Kidney (tissue), 13 donors: ENCODE measurements at regions not wholly inside any gene's neighbourhood (a gene's known extent, or its start where the extent isn't known, plus 50 kb on each side); places are given as distances from the start of the nearest gene placed in this dataset.
"Not testable (repeated sequence)": the region's sequence is repeated elsewhere in the genome, so short reads cannot be mapped to it uniquely, and the experiment has no call there.

Source experiments
- DNase-seq, 5 donors: peaks; one replicate each; pipeline ENCODE4 v3.0.0-alpha.2; 2013 to 2020
- FAIRE-seq: peaks from 2 replicates; lab custom pipeline; 2012; peaks lifted over from hg19 to GRCh38; lab: Jason Lieb, UNC
- H3K27ac ChIP-seq, 2 donors: one replicate each; pipeline ENCODE4 v1.7.0; 2013; ENCODE audit warnings: low read depth in 2 of 2, low read length in 2 of 2, inconsistent platforms in 1 of 2
- H3K27me3 ChIP-seq: one replicate; pipeline ENCODE4 v1.7.1; 2013; ENCODE audit warnings: low read length, inconsistent platforms; ENCODE audit not compliant: control insufficient read depth, insufficient read depth
- H3K36me3 ChIP-seq, 3 donors: one replicate each; pipeline versions ENCODE4 v1.7.0 to v1.7.1; 2013; ENCODE audit warnings: low read length in 3 of 3, control low read depth in 1 of 3, inconsistent platforms in 1 of 3; ENCODE audit not compliant: insufficient read depth in 3 of 3, control insufficient read depth in 2 of 3
- H3K4me1 ChIP-seq, 3 donors: one replicate each; pipeline versions ENCODE4 v1.7.0 to v1.7.1; 2013; ENCODE audit warnings: low read length in 3 of 3, inconsistent platforms in 1 of 3, low read depth in 1 of 3; ENCODE audit not compliant: control insufficient read depth in 2 of 3, insufficient read depth in 2 of 3
- H3K4me3 ChIP-seq, 3 donors: one replicate each; pipeline versions ENCODE4 v1.7.0 to v1.8.1; 2013; ENCODE audit warnings: low read length in 3 of 3, control low read depth in 1 of 3, inconsistent platforms in 1 of 3
- H3K9ac ChIP-seq, 3 donors: one replicate each; pipeline versions ENCODE4 v1.7.0 to v1.7.1; 2013; ENCODE audit warnings: low read length in 3 of 3, control low read depth in 1 of 3, inconsistent platforms in 1 of 3
- H3K9me3 ChIP-seq, 3 donors: one replicate each; pipeline versions ENCODE4 v1.7.0 to v1.7.1; 2013; ENCODE audit warnings: low read length in 3 of 3, control low read depth in 1 of 3, inconsistent platforms in 1 of 3; ENCODE audit not compliant: control insufficient read depth in 2 of 3, insufficient read depth in 1 of 3
- intact Hi-C: fragments of 100-400 bp; cut with DNase I; formaldehyde crosslinking; loops from one replicate; pipeline ENCODE4 v1.11.1; 2022
- TF ChIP-seq, protein P1 (sequence below): IDR thresholded peaks from 3 replicates; pipeline ENCODE4 v1.5.1; 2012; ENCODE audit warnings: mild to moderate bottlenecking, moderate library complexity, borderline replicate concordance; ENCODE audit not compliant: insufficient read depth; ENCODE audit errors: extremely low read depth
- donor health status: control.
- donor health status: control.
- donor health status: control.
- donor health status: control.
- donor health status: control.
- donor health status: DM: yes; HTN: yes; CAD: no.
- donor health status: Normal renal cell carcinoma (clear cell type).

DNA sequence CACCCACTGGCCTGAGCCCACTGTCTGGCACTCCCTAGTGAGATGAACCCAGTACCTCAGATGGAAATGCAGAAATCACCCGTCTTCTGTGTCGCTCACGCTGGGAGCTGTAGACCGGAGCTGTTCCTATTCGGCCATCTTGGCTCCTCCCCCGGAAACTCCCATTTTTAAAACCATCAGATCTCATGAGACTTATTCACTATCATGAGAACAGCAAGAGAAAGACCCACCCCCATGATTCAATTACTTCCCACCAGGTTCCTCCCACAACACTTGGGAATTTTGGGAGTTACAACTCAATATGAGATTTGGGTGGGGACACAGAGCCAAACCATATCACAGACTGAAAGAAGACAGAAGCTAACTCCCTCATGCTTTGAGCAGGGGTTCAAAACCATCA is 134.5 kb downstream of the SLC39A8 start:
- H3K36me3 ChIP-seq, H3K27ac ChIP-seq, H3K4me3 ChIP-seq, H3K27me3 ChIP-seq, FAIRE-seq, DNase-seq, H3K9me3 ChIP-seq, H3K4me1 ChIP-seq, intact Hi-C loops, H3K9ac ChIP-seq: not testable (repeated sequence)

DNA sequence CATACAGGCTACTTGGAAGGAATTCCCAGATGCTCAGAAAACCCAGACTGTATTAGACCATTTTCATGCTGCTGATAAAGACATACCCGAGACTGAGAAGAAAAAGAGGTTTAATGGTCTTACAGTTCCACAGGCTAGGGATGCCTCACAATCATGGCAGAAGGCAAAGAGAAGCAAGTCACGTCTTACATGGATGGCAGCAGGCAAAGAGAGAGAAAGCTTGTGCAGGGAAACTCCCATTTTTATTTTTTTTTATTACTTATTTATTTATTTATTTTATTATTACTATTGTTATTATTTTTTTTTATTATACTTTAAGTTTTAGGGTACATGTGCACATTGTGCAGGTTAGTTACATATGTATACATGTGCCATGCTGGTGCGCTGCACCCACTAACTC is 140.6 kb downstream of the SLC39A8 start:
- DNase-seq, H3K27me3 ChIP-seq, H3K36me3 ChIP-seq, H3K9me3 ChIP-seq, intact Hi-C loops, H3K4me3 ChIP-seq, H3K4me1 ChIP-seq, H3K9ac ChIP-seq, H3K27ac ChIP-seq, FAIRE-seq: not testable (repeated sequence)

DNA sequence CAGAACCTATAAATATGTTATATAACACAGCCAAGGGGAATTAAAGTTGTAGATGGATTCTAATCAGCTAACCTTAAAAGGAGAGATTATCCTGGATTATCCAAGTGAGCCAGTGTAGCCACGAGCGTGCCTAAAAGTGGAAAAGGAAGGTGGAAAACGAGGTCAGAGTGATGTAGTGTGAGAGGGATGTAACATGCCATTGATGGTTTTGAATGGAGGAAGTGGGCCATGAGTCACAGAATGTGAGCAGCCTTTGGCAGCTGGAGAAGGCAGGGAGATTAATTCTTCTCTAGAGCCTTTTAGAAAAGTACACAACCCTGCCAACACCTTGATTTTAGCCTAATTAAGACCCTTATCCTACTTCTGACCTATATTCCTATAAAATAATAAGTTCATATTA is 149.1 kb downstream of the SLC39A8 start:
- no peak for DNase-seq
- TF ChIP-seq, protein P1, sequence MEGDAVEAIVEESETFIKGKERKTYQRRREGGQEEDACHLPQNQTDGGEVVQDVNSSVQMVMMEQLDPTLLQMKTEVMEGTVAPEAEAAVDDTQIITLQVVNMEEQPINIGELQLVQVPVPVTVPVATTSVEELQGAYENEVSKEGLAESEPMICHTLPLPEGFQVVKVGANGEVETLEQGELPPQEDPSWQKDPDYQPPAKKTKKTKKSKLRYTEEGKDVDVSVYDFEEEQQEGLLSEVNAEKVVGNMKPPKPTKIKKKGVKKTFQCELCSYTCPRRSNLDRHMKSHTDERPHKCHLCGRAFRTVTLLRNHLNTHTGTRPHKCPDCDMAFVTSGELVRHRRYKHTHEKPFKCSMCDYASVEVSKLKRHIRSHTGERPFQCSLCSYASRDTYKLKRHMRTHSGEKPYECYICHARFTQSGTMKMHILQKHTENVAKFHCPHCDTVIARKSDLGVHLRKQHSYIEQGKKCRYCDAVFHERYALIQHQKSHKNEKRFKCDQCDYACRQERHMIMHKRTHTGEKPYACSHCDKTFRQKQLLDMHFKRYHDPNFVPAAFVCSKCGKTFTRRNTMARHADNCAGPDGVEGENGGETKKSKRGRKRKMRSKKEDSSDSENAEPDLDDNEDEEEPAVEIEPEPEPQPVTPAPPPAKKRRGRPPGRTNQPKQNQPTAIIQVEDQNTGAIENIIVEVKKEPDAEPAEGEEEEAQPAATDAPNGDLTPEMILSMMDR = no peak
- no peaks in the 10 kb centered on the region for H3K36me3 ChIP-seq
- H3K4me3 ChIP-seq = no peak overlapping the region
- intact Hi-C loops = no loop called here
- no peaks in the 10 kb centered on the region for H3K9me3 ChIP-seq
- no peaks in the 10 kb centered on the region for H3K4me1 ChIP-seq
- no peak overlapping the region for H3K9ac ChIP-seq
- H3K27me3 ChIP-seq = no peaks in the 10 kb centered on the region
- H3K27ac ChIP-seq = no peak overlapping the region
- FAIRE-seq = no peak

DNA sequence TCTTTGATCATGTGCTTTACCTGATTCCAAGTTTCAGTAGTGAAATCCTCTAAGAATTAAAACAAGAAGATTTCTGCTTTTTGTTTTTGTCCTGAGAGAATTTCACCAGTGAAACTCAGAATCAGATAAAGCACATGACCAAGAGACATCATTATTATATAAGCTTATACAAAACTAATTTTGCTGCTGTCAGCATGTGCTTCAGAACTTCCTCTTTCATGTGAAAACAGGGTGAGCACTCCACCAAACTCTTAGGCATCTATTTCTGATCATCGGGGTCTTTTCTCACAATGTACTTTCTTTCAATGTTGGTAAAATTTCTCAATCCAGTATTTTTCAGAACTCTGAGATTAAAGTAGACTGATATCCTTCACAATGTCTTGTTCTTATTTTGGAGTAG is 152.1 kb downstream of the SLC39A8 start:
- DNase-seq = no peak
- TF ChIP-seq, protein P1 = no peak
- no peak for FAIRE-seq
- Histone ChIP-seq H3K27ac (no peak overlapping the region), H3K4me1 (no peaks in the 10 kb centered on the region), H3K36me3 (no peaks in the 10 kb centered on the region), H3K9ac (no peak overlapping the region), H3K27me3 (no peaks in the 10 kb centered on the region), H3K9me3 (no peaks in the 10 kb centered on the region), H3K4me3 (no peak overlapping the region)
- intact Hi-C loops = no loop called here

DNA sequence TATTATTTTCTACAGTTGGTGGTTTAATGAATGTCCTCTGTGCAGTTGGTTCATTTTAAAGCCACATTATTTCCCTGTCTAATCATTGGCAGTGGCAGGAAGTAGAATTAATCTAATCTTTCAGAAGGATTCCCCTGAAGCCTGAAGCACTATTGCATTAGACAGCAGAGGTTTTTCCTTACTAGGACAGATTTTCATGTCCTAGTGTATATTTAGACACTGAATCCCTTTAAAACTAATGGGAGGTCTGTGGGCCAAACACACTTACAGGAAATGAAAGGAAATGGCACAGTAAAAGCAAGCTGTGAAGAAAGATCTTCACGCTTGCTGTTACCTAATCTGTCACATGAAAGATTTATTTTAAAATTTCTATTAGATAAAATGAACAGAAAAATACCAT is 165.2 kb downstream of the SLC39A8 start:
- no peak overlapping the region for H3K4me3 ChIP-seq
- H3K27me3 ChIP-seq = no peaks in the 10 kb centered on the region
- intact Hi-C loops = no loop called here
- no peaks in the 10 kb centered on the region for H3K36me3 ChIP-seq
- DNase-seq (peak in 2 of 5 donors; percentile 18 to 25), FAIRE-seq (no peak)
- TF ChIP-seq, protein P1 = no peak
- no peak overlapping the region for H3K27ac ChIP-seq
- H3K9ac ChIP-seq = no peak overlapping the region
- no peaks in the 10 kb centered on the region for H3K4me1 ChIP-seq
- H3K9me3 ChIP-seq = no peaks in the 10 kb centered on the region
